ENCODE measurements at regions not wholly inside any gene's neighbourhood (a gene's known extent, or its start where the extent isn't known, plus 50 kb on each side); places are given as distances from the start of the nearest gene placed in this dataset.

DNA sequence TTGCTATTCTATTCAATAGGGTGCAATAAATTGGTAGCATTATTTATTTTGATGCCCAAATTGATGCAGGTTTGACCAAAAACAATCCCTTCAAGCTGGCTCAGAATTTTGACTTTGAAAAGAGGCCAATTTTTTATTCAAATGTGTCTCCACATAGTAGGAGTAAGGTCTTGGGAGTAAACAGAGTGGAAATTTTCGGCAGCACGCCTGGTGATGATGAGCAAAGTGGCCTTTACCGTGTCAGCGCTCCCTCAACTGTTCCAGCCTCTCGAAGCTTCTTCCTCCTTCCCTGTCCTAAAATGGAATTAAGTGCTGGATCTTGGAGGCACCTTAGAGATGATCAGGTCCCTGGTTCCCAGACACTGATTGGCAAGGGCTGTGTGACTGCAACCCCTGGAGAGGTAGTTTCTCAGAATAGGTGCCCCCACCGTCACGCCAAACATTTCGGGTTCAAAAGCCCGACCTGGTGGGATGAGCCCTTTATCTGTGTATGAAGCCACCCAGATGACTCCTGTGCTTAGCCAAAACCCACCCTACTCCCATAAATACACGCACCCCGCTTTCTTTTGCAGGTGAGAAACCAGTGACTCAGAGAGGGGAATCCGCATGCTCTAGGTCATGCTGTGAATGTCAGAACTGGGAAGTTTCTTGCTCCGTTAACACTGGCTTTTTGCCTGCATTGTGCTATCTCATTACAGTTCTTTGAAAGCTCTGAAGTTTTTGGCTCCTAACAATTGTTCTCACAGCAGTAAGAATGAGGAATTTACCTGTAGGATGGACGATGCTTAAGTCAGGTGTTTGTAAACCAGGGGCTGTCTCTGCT, 89.1 kb downstream of the CRYGS start:
- H3K27ac ChIP-seq, result no peak overlapping the region
- TF ChIP-seq, protein P1, sequence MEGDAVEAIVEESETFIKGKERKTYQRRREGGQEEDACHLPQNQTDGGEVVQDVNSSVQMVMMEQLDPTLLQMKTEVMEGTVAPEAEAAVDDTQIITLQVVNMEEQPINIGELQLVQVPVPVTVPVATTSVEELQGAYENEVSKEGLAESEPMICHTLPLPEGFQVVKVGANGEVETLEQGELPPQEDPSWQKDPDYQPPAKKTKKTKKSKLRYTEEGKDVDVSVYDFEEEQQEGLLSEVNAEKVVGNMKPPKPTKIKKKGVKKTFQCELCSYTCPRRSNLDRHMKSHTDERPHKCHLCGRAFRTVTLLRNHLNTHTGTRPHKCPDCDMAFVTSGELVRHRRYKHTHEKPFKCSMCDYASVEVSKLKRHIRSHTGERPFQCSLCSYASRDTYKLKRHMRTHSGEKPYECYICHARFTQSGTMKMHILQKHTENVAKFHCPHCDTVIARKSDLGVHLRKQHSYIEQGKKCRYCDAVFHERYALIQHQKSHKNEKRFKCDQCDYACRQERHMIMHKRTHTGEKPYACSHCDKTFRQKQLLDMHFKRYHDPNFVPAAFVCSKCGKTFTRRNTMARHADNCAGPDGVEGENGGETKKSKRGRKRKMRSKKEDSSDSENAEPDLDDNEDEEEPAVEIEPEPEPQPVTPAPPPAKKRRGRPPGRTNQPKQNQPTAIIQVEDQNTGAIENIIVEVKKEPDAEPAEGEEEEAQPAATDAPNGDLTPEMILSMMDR (conservative IDR thresholded peaks at IDR 0.05), result no peak

DNA sequence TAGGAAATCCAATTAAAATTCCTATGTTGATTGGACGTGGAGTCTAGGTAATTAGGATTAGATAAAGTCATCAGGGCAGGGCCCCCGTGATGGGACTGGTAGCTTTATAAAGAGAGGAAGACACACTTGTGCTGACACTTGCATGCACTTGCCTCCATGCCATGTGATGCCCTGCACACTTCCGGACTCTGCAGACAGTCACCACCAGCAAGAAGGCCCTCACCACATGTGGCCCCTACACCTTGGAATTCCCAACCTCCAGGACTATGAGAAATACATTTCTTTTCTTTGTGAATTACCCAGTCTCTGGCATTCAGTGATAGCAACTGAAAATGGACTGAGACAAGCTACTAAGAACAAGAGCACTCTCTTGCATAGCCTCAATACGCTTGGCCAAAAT, 90.6 kb downstream of the CRYGS start:
- H3K27ac ChIP-seq, result no peak overlapping the region
- TF ChIP-seq, protein P1 (conservative IDR thresholded peaks at IDR 0.05), result no peak

DNA sequence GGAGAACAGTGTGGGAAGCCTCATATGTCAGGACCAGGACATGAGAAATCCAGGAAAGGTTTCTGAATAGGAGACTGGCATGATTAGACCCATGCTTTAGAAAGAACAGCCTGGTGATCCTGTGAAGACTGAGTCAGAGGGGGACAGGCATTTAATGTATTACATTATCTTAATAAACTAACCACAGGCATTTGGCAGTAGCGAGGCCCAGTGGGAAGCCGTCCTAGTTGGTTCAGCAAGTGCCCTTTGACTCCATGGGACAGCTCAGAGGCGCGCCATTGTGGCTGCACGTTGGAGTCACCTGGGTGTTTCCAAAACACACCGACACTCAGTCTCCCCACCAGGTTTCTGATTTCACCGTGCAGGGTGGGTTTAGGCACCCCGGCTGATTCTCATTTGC, 90.5 kb upstream of the DGKG start:
- TF ChIP-seq, protein P1 (conservative IDR thresholded peaks at IDR 0.05), result no peak
- H3K27ac ChIP-seq, result no peak overlapping the region

DNA sequence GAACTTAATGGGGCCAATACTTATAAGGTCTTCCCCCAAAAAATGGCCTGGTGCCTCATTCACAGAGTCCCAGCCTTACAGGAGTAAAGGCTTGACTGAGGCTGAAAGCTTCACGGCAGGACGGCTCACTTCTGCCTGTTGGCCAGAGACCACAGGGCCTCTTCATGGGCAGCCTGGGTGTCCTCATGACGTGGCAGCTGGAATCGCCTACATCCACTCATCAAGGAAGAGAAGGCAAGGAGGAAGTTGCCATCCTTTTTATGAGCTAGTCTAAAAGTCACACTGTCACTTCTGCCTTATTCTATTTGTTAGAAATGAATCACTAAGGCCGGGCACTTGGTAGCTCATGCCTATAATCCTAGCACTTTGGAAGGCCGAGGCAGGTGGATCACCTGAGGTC, 89.3 kb upstream of the DGKG start:
- TF ChIP-seq, protein P1 (conservative IDR thresholded peaks at IDR 0.05), result no peak

DNA sequence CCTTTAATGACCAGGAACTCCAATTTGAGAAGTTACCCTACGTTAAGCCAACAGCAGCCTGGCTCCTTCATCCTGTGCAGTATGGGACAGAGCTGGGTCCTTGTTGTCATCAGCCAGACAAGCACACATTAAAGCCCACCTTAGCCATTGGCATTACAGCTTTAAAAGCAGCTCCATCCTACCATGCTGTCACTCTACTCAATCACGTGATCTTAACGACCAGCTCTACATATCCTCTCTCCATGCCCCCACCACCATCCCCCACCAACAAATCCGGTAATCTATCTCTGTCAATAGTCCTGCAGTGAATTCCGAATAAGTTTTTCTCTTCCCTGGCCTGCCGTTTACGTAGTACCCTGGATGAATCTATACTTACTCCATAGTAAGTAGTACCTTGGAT, 82.9 kb upstream of the DGKG start:
- no peak overlapping the region for H3K27ac ChIP-seq
- TF ChIP-seq, protein P1 (conservative IDR thresholded peaks at IDR 0.05), result no peak

More for the DNA sequence above, 89.3 kb upstream of the DGKG start:
- no peak overlapping the region for H3K27ac ChIP-seq

DNA sequence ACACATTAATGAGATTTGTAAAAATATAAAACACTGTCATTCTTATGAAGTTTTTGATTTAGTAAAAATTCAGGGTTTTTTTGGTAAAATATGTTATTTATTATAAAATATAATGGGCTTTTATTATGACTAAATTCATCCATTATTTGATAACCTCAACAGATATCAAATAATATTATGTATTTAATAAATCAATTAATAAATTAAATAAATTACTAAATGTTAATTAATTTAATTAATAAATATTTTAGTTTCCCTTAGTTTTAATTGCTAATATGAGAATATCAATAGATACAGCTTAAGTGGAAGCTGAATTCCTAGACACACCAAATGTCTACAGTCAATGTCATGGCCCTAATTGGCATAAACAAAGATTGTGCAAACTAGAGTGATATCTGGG, 82.3 kb upstream of the DGKG start:
- no peak overlapping the region for H3K27ac ChIP-seq
- TF ChIP-seq, protein P1 (conservative IDR thresholded peaks at IDR 0.05), result no peak

DNA sequence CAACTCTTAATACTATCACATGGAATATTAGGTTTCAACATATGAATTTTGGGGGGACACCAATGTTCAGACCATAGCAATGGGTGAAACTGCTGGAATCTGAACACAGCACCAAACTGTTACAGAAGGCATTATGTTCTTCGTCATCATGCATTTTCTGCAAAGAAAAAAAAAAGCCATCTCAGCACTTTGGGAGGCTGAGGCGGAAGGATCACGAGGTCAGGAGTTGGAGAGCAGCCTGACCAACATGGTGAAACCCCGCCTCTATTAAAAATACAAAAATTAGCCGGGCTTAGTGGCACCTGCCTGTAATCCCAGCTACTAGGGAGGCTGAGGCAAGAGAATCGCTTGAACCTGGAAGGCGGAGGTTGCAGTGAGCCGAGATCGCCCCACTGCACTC, 80.9 kb upstream of the DGKG start:
- H3K27ac ChIP-seq, result peak overlapping the region; percentile 18; the same call in 1 of the 2 replicates

DNA sequence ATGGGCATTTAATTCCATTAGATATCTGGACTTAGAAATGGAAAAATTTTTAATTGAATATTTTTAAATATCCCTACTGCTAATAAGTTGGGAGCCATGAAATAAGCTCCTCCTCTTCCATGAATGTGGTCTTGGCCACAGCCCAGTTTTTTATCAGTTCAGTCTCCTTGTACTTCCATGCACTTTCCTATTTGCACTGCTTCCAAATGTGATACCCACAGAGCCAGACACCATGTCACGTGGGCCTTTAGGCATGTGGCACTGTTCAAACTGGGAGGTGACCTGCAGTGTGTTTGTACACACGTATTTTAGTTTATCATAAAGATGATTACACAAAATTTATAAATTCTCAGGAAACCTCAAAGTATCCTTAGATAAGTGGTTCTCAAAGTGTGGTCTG, 80.1 kb upstream of the DGKG start:
- TF ChIP-seq, protein P1 (conservative IDR thresholded peaks at IDR 0.05), result no peak
- peak overlapping the region; percentile 18; the same call in 1 of the 2 replicates for H3K27ac ChIP-seq

Measured in VCaP (cell line).